22Rv1 (cell line): ENCODE measurements at regions not wholly inside any gene's neighbourhood (a gene's known extent, or its start where the extent isn't known, plus 50 kb on each side); places are given as distances from the start of the nearest gene placed in this dataset.
A peak's percentile ranks its signal among the peaks of the same experiment; 100 is the strongest.

Experiments used
- H3K27ac ChIP-seq: fragments of 450-650 bp; 2 replicates; pipeline ENCODE4 v1.5.1; 2017
- CTCF ChIP-seq: fragments of 450-650 bp; IDR thresholded peaks from 2 replicates; pipeline ENCODE4 v1.5.1; 2017; ENCODE audit warnings: mild to moderate bottlenecking
- ZFX ChIP-seq: fragments of 450-650 bp; IDR thresholded peaks from 2 replicates; pipeline ENCODE4 v1.6.1; 2017; ENCODE audit warnings: antibody characterized with exemption, borderline replicate concordance

- no peak overlapping the region for H3K27ac ChIP-seq
- TF ChIP-seq ZFX (no peak), CTCF (no peak)
Observed at GRCh38 chr1:116232989-116233514, 121.9 kb downstream of the MAB21L3 start.

- H3K27ac ChIP-seq: no peak overlapping the region
- TF ChIP-seq CTCF (no peak), ZFX (no peak)
Observed at GRCh38 chr1:116234429-116234828, 123.2 kb downstream of the MAB21L3 start.

- H3K27ac ChIP-seq: no peak overlapping the region
- TF ChIP-seq CTCF (no peak), ZFX (no peak)
Observed at GRCh38 chr1:116239916-116240315, 128.7 kb downstream of the MAB21L3 start.

GRCh38 chr1:116242741-116243140, 130.3 kb upstream of the ATP1A1 start:
- peak overlapping the region; percentile 32 for H3K27ac ChIP-seq
- TF ChIP-seq CTCF (no peak), ZFX (no peak)

GRCh38 chr1:116243333-116244054, 129.6 kb upstream of the ATP1A1 start:
- TF ChIP-seq ZFX: no peak
- no peak for TF ChIP-seq CTCF
- peak overlapping the region; percentile 32 for H3K27ac ChIP-seq

GRCh38 chr1:116246174-116246573, 126.9 kb upstream of the ATP1A1 start:
- TF ChIP-seq CTCF: no peak
- no peak for TF ChIP-seq ZFX
- no peak overlapping the region for H3K27ac ChIP-seq

- H3K27ac ChIP-seq: no peak overlapping the region
- TF ChIP-seq CTCF: no peak
- no peak for TF ChIP-seq ZFX
Observed at GRCh38 chr1:116252271-116252670, 120.8 kb upstream of the ATP1A1 start.
